H9 (cell line): ENCODE measurements at regions not wholly inside any gene's neighbourhood (a gene's known extent, or its start where the extent isn't known, plus 50 kb on each side); places are given as distances from the start of the nearest gene placed in this dataset.

Experiments
- DNase-seq: peaks from one replicate; pipeline ENCODE4 v3.0.0-alpha.2; 2017
- H2AFZ ChIP-seq: one replicate; pipeline ENCODE4 v1.6.1; 2013; ENCODE audit warnings: mild to moderate bottlenecking, low read length, control low read depth, moderate library complexity
- H2AK5ac ChIP-seq: 2 replicates; pipeline ENCODE4 v1.6.1; 2013; ENCODE audit warnings: low read length, control low read depth, mixed read lengths; ENCODE audit not compliant: insufficient read length
- H2BK120ac ChIP-seq: one replicate; pipeline ENCODE4 v1.6.1; 2013; ENCODE audit warnings: low read depth, mild to moderate bottlenecking, low read length, control low read depth, inconsistent platforms; ENCODE audit not compliant: poor library complexity, severe bottlenecking
- H2BK12ac ChIP-seq: 2 replicates; pipeline ENCODE4 v1.6.1; 2013; ENCODE audit warnings: low read length, control low read depth, mixed read lengths, low read depth; ENCODE audit not compliant: insufficient read length
- H2BK15ac ChIP-seq: 2 replicates; pipeline ENCODE4 v1.6.1; 2013; ENCODE audit warnings: low read depth, low read length, control low read depth
- H2BK20ac ChIP-seq: one replicate; pipeline ENCODE4 v1.6.1; 2013; ENCODE audit warnings: low read depth, mild to moderate bottlenecking, low read length, control low read depth, inconsistent platforms; ENCODE audit not compliant: poor library complexity, severe bottlenecking
- H2BK5ac ChIP-seq: 2 replicates; pipeline ENCODE4 v1.6.1; 2013; ENCODE audit warnings: low read length, control low read depth, mixed read lengths; ENCODE audit not compliant: insufficient read length
- H3K14ac ChIP-seq: 2 replicates; pipeline ENCODE4 v1.6.1; 2013; ENCODE audit warnings: low read length, control low read depth; ENCODE audit not compliant: insufficient read depth
- H3K18ac ChIP-seq: 2 replicates; pipeline ENCODE4 v1.6.1; 2013; ENCODE audit warnings: low read depth, mild to moderate bottlenecking, mixed read lengths, low read length, control low read depth; ENCODE audit not compliant: insufficient read length
- H3K23ac ChIP-seq: 2 replicates; pipeline ENCODE4 v1.6.1; 2013; ENCODE audit warnings: low read length, control low read depth, mixed read lengths, low read depth; ENCODE audit not compliant: insufficient read length
- H3K23me2 ChIP-seq: 2 replicates; pipeline ENCODE4 v1.6.1; 2013; ENCODE audit warnings: low read depth, mild to moderate bottlenecking, mixed read lengths, low read length, control low read depth; ENCODE audit not compliant: insufficient read length, poor library complexity, severe bottlenecking
- H3K27ac ChIP-seq: 2 replicates; pipeline ENCODE4 v1.5.1; 2013; ENCODE audit warnings: low read length, control low read depth, mixed read lengths, low read depth; ENCODE audit not compliant: insufficient read length
- H3K27me3 ChIP-seq: 2 replicates; pipeline ENCODE4 v1.6.1; 2013; ENCODE audit warnings: low read length, control low read depth, inconsistent platforms; ENCODE audit not compliant: insufficient read depth
- H3K4ac ChIP-seq: 2 replicates; pipeline ENCODE4 v1.6.1; 2013; ENCODE audit warnings: low read depth, mild to moderate bottlenecking, control low read depth, inconsistent platforms, low read length, moderate library complexity
- H3K4me1 ChIP-seq: 2 replicates; pipeline ENCODE4 v1.6.1; 2013; ENCODE audit warnings: low read length, control low read depth, inconsistent platforms; ENCODE audit not compliant: insufficient read depth
- H3K4me2 ChIP-seq: 2 replicates; pipeline ENCODE4 v1.6.1; 2013; ENCODE audit warnings: low read length, control low read depth, mixed read lengths; ENCODE audit not compliant: insufficient read length, insufficient read depth
- H3K56ac ChIP-seq: 2 replicates; pipeline ENCODE4 v1.6.1; 2013; ENCODE audit warnings: low read depth, mild to moderate bottlenecking, mixed read lengths, low read length, control low read depth; ENCODE audit not compliant: insufficient read length
- H3K79me1 ChIP-seq: 2 replicates; pipeline ENCODE4 v1.6.1; 2013; ENCODE audit warnings: low read depth, mild to moderate bottlenecking, moderate library complexity, low read length, control low read depth, inconsistent platforms; ENCODE audit not compliant: insufficient read depth, poor library complexity, severe bottlenecking
- H3K79me2 ChIP-seq: 2 replicates; pipeline ENCODE4 v1.6.1; 2013; ENCODE audit warnings: low read length, control low read depth, inconsistent platforms; ENCODE audit not compliant: insufficient read depth
- H3K9ac ChIP-seq: 2 replicates; pipeline ENCODE4 v1.6.1; 2013; ENCODE audit warnings: low read length, control low read depth, mixed read lengths; ENCODE audit not compliant: insufficient read length; ENCODE audit errors: extremely low read depth
- H3K9me3 ChIP-seq: one replicate; pipeline ENCODE4 v1.6.1; 2013; ENCODE audit warnings: low read depth, low read length, inconsistent platforms; ENCODE audit not compliant: control insufficient read depth
- H3T11ph ChIP-seq: one replicate; pipeline ENCODE4 v1.6.1; 2013; ENCODE audit warnings: mild to moderate bottlenecking, low read length, control low read depth, inconsistent platforms
- H4K20me1 ChIP-seq: one replicate; pipeline ENCODE4 v1.6.1; 2013; ENCODE audit not compliant: control insufficient read depth, insufficient read length, insufficient read depth
- H4K5ac ChIP-seq: 2 replicates; pipeline ENCODE4 v1.6.1; 2013; ENCODE audit warnings: low read depth, mild to moderate bottlenecking, mixed read lengths, low read length, control low read depth; ENCODE audit not compliant: insufficient read length
- H4K8ac ChIP-seq: replicated peaks from 2 replicates; pipeline ENCODE4 v1.6.1; 2013; ENCODE audit warnings: low read length, control low read depth, mixed read lengths, low read depth; ENCODE audit not compliant: insufficient read length
- H4K91ac ChIP-seq: 2 replicates; pipeline ENCODE4 v1.6.1; 2013; ENCODE audit warnings: low read depth, mild to moderate bottlenecking, moderate library complexity, mixed read lengths, low read length, control low read depth; ENCODE audit not compliant: insufficient read length
- H3K27ac Mint-ChIP-seq, 3 experiments: 2 replicates in 2 of 3; 3 replicates in 1 of 3; pipeline ENCODE4 v1.8.0; 2020 to 2021; ENCODE audit warnings: mixed read lengths in 3 of 3, mild to moderate bottlenecking in 1 of 3, moderate library complexity in 1 of 3
- H3K27me3 Mint-ChIP-seq: 2 replicates; pipeline ENCODE4 v1.8.0; 2021; ENCODE audit warnings: low read depth, mild to moderate bottlenecking, moderate library complexity, mixed read lengths
- H3K36me3 Mint-ChIP-seq, 3 experiments: 2 replicates in 2 of 3; 3 replicates in 1 of 3; pipeline ENCODE4 v1.8.0; 2020 to 2021; ENCODE audit warnings: low read depth in 3 of 3, mixed read lengths in 3 of 3; ENCODE audit not compliant: insufficient read depth in 1 of 3
- H3K4me1 Mint-ChIP-seq, 2 experiments: 2 replicates each; pipeline ENCODE4 v1.8.0; 2020; ENCODE audit warnings: mixed read lengths in 2 of 2
- H3K4me3 Mint-ChIP-seq, 2 experiments: 2 replicates in 1 of 2; 3 replicates in 1 of 2; pipeline ENCODE4 v1.8.0; 2020 to 2021; ENCODE audit warnings: mild to moderate bottlenecking in 2 of 2, mixed read lengths in 2 of 2, moderate library complexity in 1 of 2
- H3K9me3 Mint-ChIP-seq, 2 experiments: 2 replicates in 1 of 2; 3 replicates in 1 of 2; pipeline ENCODE4 v1.8.0; 2020; ENCODE audit warnings: mild to moderate bottlenecking in 2 of 2, mixed read lengths in 2 of 2, moderate library complexity in 1 of 2
- TF ChIP-seq, protein P1 (sequence below): fragments of 200-600 bp; sonication (generic); conservative IDR thresholded peaks from 3 replicates; pipeline ENCODE4 v1.8.0; 2021; ENCODE audit warnings: antibody characterized with exemption, mild to moderate bottlenecking

GRCh38 chr2:166825914-166826313 is 62.4 kb upstream of the XIRP2 start:
- Histone ChIP-seq H3K27me3 (no peaks in the 10 kb centered on the region), H3K79me2 (no peaks in the 10 kb centered on the region), H2BK12ac (no peak overlapping the region), H2BK120ac (no peak overlapping the region), H3K23me2 (no peaks in the 10 kb centered on the region), H3K9ac (no peak overlapping the region), H2BK5ac (no peak overlapping the region), H3K23ac (no peak overlapping the region), H3K9me3 (no peaks in the 10 kb centered on the region), H4K91ac (no peak overlapping the region), H3K14ac (no peak overlapping the region), H3K56ac (no peak overlapping the region), H3K4me1 (no peaks in the 10 kb centered on the region), H3K27ac (no peak overlapping the region), H2BK20ac (no peak overlapping the region), H2AK5ac (no peak overlapping the region), H3K4me2 (no peak overlapping the region), H4K20me1 (no peaks in the 10 kb centered on the region), H3K79me1 (no peaks in the 10 kb centered on the region), H3K18ac (no peak overlapping the region), H2AFZ (no peak overlapping the region), H3K4ac (no peak overlapping the region), H4K5ac (no peak overlapping the region), H2BK15ac (no peak overlapping the region), H4K8ac (no peak overlapping the region), H3T11ph (no peak overlapping the region)
- TF ChIP-seq, protein P1, sequence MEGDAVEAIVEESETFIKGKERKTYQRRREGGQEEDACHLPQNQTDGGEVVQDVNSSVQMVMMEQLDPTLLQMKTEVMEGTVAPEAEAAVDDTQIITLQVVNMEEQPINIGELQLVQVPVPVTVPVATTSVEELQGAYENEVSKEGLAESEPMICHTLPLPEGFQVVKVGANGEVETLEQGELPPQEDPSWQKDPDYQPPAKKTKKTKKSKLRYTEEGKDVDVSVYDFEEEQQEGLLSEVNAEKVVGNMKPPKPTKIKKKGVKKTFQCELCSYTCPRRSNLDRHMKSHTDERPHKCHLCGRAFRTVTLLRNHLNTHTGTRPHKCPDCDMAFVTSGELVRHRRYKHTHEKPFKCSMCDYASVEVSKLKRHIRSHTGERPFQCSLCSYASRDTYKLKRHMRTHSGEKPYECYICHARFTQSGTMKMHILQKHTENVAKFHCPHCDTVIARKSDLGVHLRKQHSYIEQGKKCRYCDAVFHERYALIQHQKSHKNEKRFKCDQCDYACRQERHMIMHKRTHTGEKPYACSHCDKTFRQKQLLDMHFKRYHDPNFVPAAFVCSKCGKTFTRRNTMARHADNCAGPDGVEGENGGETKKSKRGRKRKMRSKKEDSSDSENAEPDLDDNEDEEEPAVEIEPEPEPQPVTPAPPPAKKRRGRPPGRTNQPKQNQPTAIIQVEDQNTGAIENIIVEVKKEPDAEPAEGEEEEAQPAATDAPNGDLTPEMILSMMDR = no peak
- Mint-ChIP-seq H3K4me1 (no peaks in the 10 kb centered on the region), H3K36me3 (peaks cover 0 to 3% (median 0%) of the 10 kb centered on the region in 3 experiments; a peak in 1 of 7 replicates), H3K4me3 (no peak overlapping the region), H3K27ac (no peak overlapping the region), H3K27me3 (no peaks in the 10 kb centered on the region), H3K9me3 (no peaks in the 10 kb centered on the region)
- no peak for DNase-seq
